Kidney (tissue), 13 donors: ENCODE measurements at regions not wholly inside any gene's neighbourhood (a gene's known extent, or its start where the extent isn't known, plus 50 kb on each side); places are given as distances from the start of the nearest gene placed in this dataset.

Source experiments
- DNase-seq, 5 donors: peaks; one replicate each; pipeline ENCODE4 v3.0.0-alpha.2; 2013 to 2020
- FAIRE-seq: peaks from 2 replicates; lab custom pipeline; 2012; peaks lifted over from hg19 to GRCh38; lab: Jason Lieb, UNC
- H3K27ac ChIP-seq, 2 donors: one replicate each; pipeline ENCODE4 v1.7.0; 2013; ENCODE audit warnings: low read depth in 2 of 2, low read length in 2 of 2, inconsistent platforms in 1 of 2
- H3K27me3 ChIP-seq: one replicate; pipeline ENCODE4 v1.7.1; 2013; ENCODE audit warnings: low read length, inconsistent platforms; ENCODE audit not compliant: control insufficient read depth, insufficient read depth
- H3K36me3 ChIP-seq, 3 donors: one replicate each; pipeline versions ENCODE4 v1.7.0 to v1.7.1; 2013; ENCODE audit warnings: low read length in 3 of 3, control low read depth in 1 of 3, inconsistent platforms in 1 of 3; ENCODE audit not compliant: insufficient read depth in 3 of 3, control insufficient read depth in 2 of 3
- H3K4me1 ChIP-seq, 3 donors: one replicate each; pipeline versions ENCODE4 v1.7.0 to v1.7.1; 2013; ENCODE audit warnings: low read length in 3 of 3, inconsistent platforms in 1 of 3, low read depth in 1 of 3; ENCODE audit not compliant: control insufficient read depth in 2 of 3, insufficient read depth in 2 of 3
- H3K4me3 ChIP-seq, 3 donors: one replicate each; pipeline versions ENCODE4 v1.7.0 to v1.8.1; 2013; ENCODE audit warnings: low read length in 3 of 3, control low read depth in 1 of 3, inconsistent platforms in 1 of 3
- H3K9ac ChIP-seq, 3 donors: one replicate each; pipeline versions ENCODE4 v1.7.0 to v1.7.1; 2013; ENCODE audit warnings: low read length in 3 of 3, control low read depth in 1 of 3, inconsistent platforms in 1 of 3
- H3K9me3 ChIP-seq, 3 donors: one replicate each; pipeline versions ENCODE4 v1.7.0 to v1.7.1; 2013; ENCODE audit warnings: low read length in 3 of 3, control low read depth in 1 of 3, inconsistent platforms in 1 of 3; ENCODE audit not compliant: control insufficient read depth in 2 of 3, insufficient read depth in 1 of 3
- intact Hi-C: fragments of 100-400 bp; cut with DNase I; formaldehyde crosslinking; loops from one replicate; pipeline ENCODE4 v1.11.1; 2022
- TF ChIP-seq, protein P1 (sequence below): IDR thresholded peaks from 3 replicates; pipeline ENCODE4 v1.5.1; 2012; ENCODE audit warnings: mild to moderate bottlenecking, moderate library complexity, borderline replicate concordance; ENCODE audit not compliant: insufficient read depth; ENCODE audit errors: extremely low read depth
- donor health status: control.
- donor health status: control.
- donor health status: control.
- donor health status: control.
- donor health status: control.
- donor health status: DM: yes; HTN: yes; CAD: no.
- donor health status: Normal renal cell carcinoma (clear cell type).

DNA sequence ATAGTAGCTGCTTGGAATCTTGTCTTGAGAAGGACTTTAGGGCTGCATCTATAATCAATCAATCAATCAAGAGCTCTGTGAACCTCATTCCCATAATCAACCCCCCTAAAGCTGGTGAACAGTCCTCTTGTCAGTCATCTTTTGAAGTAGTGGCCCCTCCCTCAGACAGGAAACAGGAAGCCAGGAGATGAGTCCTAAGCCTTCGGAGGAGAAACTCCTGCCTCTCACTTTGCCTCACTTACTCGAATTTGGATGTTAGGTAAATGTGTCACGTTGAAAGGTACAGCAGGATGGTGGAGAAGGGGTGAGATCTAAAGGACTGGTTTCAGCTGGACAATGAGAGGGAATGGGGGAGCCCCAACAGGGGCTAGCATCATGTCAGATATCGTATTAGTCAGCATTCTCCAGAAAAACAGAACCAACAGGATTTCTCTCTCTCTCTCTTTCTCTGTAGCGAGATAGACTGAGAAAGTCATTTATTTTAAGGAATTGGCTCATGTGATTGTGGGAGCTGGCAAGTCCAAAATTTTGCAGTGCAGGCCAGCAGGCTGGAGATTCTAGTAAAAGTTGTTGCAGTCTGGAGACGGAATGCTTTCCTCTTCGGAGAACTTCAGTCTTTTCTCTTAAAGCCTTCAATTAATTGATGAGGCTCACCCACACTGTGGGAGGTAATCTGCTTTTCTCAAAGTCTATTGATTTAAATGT is 144.4 kb upstream of the PWP1 start:
- H3K36me3 ChIP-seq: no peaks in the 10 kb centered on the region
- intact Hi-C loops: no loop called here
- no peak overlapping the region for H3K27ac ChIP-seq
- TF ChIP-seq, protein P1, sequence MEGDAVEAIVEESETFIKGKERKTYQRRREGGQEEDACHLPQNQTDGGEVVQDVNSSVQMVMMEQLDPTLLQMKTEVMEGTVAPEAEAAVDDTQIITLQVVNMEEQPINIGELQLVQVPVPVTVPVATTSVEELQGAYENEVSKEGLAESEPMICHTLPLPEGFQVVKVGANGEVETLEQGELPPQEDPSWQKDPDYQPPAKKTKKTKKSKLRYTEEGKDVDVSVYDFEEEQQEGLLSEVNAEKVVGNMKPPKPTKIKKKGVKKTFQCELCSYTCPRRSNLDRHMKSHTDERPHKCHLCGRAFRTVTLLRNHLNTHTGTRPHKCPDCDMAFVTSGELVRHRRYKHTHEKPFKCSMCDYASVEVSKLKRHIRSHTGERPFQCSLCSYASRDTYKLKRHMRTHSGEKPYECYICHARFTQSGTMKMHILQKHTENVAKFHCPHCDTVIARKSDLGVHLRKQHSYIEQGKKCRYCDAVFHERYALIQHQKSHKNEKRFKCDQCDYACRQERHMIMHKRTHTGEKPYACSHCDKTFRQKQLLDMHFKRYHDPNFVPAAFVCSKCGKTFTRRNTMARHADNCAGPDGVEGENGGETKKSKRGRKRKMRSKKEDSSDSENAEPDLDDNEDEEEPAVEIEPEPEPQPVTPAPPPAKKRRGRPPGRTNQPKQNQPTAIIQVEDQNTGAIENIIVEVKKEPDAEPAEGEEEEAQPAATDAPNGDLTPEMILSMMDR: no peak
- FAIRE-seq: no peak
- no peaks in the 10 kb centered on the region for H3K4me1 ChIP-seq
- no peak for DNase-seq
- H3K9me3 ChIP-seq: no peaks in the 10 kb centered on the region
- H3K27me3 ChIP-seq: no peaks in the 10 kb centered on the region
- H3K9ac ChIP-seq: no peak overlapping the region
- no peak overlapping the region for H3K4me3 ChIP-seq

DNA sequence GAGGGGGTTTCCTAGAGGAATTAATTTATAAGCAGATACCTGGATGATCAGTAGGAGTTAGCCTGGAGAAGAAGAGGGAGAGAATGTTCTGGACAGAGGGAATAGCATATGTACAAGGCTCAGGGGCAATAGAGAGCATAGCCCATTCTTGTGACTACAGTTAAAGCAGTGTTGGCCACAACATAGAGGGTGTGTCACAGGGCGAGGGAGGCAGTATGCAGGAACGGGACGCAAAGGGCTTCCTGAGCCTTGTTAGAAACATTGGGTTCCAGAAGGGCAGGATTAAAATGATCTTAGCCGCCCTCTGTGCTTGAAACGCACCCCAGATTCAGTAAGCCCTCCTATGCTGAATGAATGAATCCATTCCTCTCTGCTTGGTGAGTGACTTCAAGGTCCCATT is 142.2 kb upstream of the PWP1 start:
- no peak overlapping the region for H3K4me3 ChIP-seq
- H3K9me3 ChIP-seq: no peaks in the 10 kb centered on the region
- H3K27ac ChIP-seq: no peak overlapping the region
- no peaks in the 10 kb centered on the region for H3K4me1 ChIP-seq
- DNase-seq (no peak), FAIRE-seq (no peak)
- H3K36me3 ChIP-seq: no peaks in the 10 kb centered on the region
- H3K27me3 ChIP-seq: no peaks in the 10 kb centered on the region
- intact Hi-C loops: no loop called here
- H3K9ac ChIP-seq: no peak overlapping the region
- TF ChIP-seq, protein P1: no peak

DNA sequence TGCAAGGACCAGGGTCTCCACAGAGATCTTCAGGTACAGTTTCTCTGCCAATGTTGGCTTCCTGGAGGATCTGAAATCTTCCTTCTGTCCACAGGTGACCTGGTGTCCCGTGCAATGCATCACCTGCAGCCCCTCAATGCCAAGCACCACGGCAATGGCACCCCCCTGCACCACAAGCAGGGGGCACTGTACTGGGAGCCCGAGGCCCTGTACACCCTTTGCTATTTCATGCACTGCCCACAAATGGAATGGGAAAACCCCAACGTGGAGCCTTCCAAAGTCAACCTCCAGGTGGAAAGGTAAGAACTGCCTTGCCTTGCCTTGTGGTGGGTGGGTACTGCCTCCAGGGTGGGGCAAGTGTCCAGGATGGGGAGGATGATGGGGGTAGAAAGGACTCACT is 141.8 kb upstream of the PWP1 start:
- Histone ChIP-seq H3K9ac (no peak overlapping the region), H3K4me3 (no peak overlapping the region), H3K4me1 (no peaks in the 10 kb centered on the region), H3K9me3 (no peaks in the 10 kb centered on the region), H3K36me3 (no peaks in the 10 kb centered on the region), H3K27ac (no peak overlapping the region), H3K27me3 (no peaks in the 10 kb centered on the region)
- intact Hi-C loops: no loop called here
- TF ChIP-seq, protein P1: no peak
- no peak for FAIRE-seq
- DNase-seq: no peak

DNA sequence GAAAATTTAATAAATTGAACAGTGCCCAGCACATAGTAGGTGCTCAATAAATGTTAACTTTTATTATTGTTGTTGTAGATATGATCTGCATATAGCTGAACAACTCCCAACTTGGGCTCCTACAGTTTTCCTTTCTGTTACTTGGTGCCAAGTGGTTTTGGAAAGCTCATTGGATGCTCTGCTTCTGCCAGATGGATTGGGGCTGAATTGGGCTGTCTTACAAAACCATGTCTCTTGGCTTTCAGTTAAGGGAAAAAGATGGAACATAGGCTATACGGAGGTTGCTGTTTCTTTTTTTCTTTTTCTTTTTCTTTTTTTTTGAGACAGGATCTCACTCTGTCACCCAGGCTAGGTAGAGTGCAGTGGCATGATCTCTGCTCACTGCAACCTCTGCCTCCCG is 140.7 kb upstream of the PWP1 start:
- H3K4me3 ChIP-seq: no peak overlapping the region
- intact Hi-C loops: no loop called here
- TF ChIP-seq, protein P1: no peak
- DNase-seq (no peak), FAIRE-seq (no peak)
- no peak overlapping the region for H3K9ac ChIP-seq
- H3K4me1 ChIP-seq: no peaks in the 10 kb centered on the region
- H3K27me3 ChIP-seq: no peaks in the 10 kb centered on the region
- no peak overlapping the region for H3K27ac ChIP-seq
- peaks cover 0 to 2% (median 2%) of the 10 kb centered on the region in 3 donors for H3K9me3 ChIP-seq
- H3K36me3 ChIP-seq: no peaks in the 10 kb centered on the region
